Thyroid gland (tissue), 4 donors: ENCODE measurements at regions not wholly inside any gene's neighbourhood (a gene's known extent, or its start where the extent isn't known, plus 50 kb on each side); places are given as distances from the start of the nearest gene placed in this dataset.

ENCODE experiments used
- DNase-seq, 2 donors: peaks; one replicate each; pipeline ENCODE4 v3.0.0-alpha.2; 2019
- H3K27ac ChIP-seq, 3 donors: fragments of 200-600 bp; sonication (generic); 1 replicate in 2 of 3; 2 replicates in 1 of 3; pipeline ENCODE4 v1.5.1; 2016 to 2019; ENCODE audit warnings: mild to moderate bottlenecking in 1 of 3, moderate library complexity in 1 of 3
- H3K27me3 ChIP-seq: fragments of 200-600 bp; sonication (generic); one replicate; pipeline ENCODE4 v1.5.1; 2019
- H3K36me3 ChIP-seq, 2 donors: fragments of 200-600 bp; sonication (generic); one replicate each; pipeline ENCODE4 v1.5.1; 2016 to 2019
- H3K4me1 ChIP-seq, 2 donors: fragments of 200-600 bp; sonication (generic); one replicate each; pipeline ENCODE4 v1.5.1; 2017 to 2019
- H3K4me3 ChIP-seq, 3 donors: fragments of 200-600 bp; sonication (generic); replicated peaks in 1 of 3; 1 replicate in 2 of 3; 2 replicates in 1 of 3; pipeline ENCODE4 v1.5.1; 2016; ENCODE audit warnings: mild to moderate bottlenecking in 1 of 3
- H3K9me3 ChIP-seq: fragments of 200-600 bp; sonication (generic); one replicate; pipeline ENCODE4 v1.5.1; 2017
- POLR2A ChIP-seq, 2 donors: fragments of 450-650 bp; IDR thresholded peaks; one replicate each; pipeline ENCODE4 v1.6.1; 2017; ENCODE audit warnings: antibody characterized with exemption in 2 of 2, mild to moderate bottlenecking in 2 of 2, moderate library complexity in 1 of 2
- WGBS, 2 donors: methylation state at CpG; one replicate each; pipeline ENCODE4 v1.1.5; 2017; 5-methylcytosine and 5-hydroxymethylcytosine counted together
- intact Hi-C: fragments of 100-400 bp; cut with DNase I; formaldehyde crosslinking; loops from one replicate; pipeline ENCODE4 v1.15.1; 2023
- TF ChIP-seq, protein P1 (sequence below), 6 experiments: fragments of 200-600 bp in 3 of 6; fragments of 450-650 bp in 3 of 6; sonication (generic) in 3 of 6; IDR thresholded peaks; one replicate each; pipeline ENCODE4 v1.5.1; 2016 to 2019; ENCODE audit warnings: antibody characterized with exemption in 6 of 6, mild to moderate bottlenecking in 2 of 6, inconsistent platforms in 1 of 6, moderate library complexity in 1 of 6

DNA sequence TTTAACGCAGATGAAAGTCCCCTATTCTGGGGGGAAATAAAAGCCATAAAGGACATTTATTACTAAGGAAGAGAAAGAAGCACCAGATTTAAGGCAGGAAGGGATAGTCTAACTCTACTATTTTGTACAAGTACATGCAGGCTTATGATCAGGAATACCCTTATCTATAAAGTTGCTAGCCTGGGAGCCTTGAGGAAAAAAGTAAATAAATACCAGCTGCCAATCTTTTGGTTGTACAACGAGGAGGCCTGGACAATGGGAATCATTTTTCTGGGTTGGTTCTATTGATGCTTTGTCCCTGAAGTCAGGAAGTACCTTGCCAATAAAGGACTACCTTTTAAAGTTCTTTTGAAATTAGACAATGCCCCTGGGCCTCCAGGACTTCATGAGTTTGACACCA is 367.8 kb downstream of the LMO4 start:
- TF ChIP-seq POLR2A (IDR thresholded peaks at IDR 0.05): no peak
- TF ChIP-seq, protein P1, sequence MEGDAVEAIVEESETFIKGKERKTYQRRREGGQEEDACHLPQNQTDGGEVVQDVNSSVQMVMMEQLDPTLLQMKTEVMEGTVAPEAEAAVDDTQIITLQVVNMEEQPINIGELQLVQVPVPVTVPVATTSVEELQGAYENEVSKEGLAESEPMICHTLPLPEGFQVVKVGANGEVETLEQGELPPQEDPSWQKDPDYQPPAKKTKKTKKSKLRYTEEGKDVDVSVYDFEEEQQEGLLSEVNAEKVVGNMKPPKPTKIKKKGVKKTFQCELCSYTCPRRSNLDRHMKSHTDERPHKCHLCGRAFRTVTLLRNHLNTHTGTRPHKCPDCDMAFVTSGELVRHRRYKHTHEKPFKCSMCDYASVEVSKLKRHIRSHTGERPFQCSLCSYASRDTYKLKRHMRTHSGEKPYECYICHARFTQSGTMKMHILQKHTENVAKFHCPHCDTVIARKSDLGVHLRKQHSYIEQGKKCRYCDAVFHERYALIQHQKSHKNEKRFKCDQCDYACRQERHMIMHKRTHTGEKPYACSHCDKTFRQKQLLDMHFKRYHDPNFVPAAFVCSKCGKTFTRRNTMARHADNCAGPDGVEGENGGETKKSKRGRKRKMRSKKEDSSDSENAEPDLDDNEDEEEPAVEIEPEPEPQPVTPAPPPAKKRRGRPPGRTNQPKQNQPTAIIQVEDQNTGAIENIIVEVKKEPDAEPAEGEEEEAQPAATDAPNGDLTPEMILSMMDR (IDR thresholded peaks at IDR 0.05): no peak
- Histone ChIP-seq H3K27ac (no peak overlapping the region), H3K4me1 (no peaks in the 10 kb centered on the region), H3K27me3 (no peaks in the 10 kb centered on the region), H3K4me3 (no peak overlapping the region), H3K9me3 (no peaks in the 10 kb centered on the region), H3K36me3 (no peaks in the 10 kb centered on the region)
- no peak for DNase-seq
- WGBS, 2 donors: 72 to 85% methylated on average over 2 of the region's 2 CpGs
- intact Hi-C loops: no loop called here

DNA sequence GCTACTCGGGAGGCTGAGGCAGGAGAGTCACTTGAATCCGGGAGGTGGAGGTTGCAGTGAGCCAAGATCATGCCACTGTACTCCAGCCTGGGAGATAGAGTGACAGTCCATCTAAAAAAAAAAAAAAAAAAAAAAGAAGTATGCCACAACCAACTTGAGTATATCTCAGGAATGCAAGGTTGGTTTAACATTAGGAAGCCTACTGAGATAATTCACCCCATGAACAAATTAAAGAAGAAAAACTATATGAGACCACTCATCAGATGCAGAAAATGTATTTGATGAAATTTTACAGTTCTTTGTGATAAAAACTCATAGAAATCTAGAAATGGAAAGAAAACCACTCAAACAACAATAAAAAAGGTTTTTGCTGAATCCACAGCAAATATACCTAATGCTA is 373.8 kb downstream of the LMO4 start:
- TF ChIP-seq, protein P1 (IDR thresholded peaks at IDR 0.05): no peak
- no peak for TF ChIP-seq POLR2A (IDR thresholded peaks at IDR 0.05)
- WGBS, 2 donors: 93 to 96% methylated on average over 2 of the region's 2 CpGs
- no peak for DNase-seq
- Histone ChIP-seq H3K4me1 (peaks cover 0 to 3% of the 10 kb centered on the region in 2 donors), H3K4me3 (no peak overlapping the region), H3K27ac (no peak overlapping the region), H3K9me3 (no peaks in the 10 kb centered on the region), H3K27me3 (no peaks in the 10 kb centered on the region), H3K36me3 (no peaks in the 10 kb centered on the region)
- intact Hi-C loops: no loop called here

DNA sequence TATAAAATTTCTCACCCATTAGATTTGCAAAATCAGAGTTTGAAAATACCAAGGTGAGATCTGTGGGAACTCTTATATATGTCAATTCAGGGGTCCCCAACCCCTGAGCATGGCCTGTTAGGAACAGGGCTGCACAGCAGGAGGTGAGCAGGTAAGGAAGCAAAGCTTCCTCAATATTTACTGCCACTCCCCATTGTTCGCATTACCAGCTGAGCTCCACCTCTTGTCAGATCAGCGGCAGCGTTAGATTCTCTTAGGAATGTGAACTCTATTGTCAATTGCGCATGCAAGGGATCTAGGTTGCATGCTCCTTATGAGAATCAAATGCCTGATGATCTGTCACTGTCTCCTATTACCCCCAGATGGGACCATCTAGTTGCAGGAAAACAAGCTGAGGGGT is 376.6 kb downstream of the LMO4 start:
- intact Hi-C loops: no loop called here
- no peaks in the 10 kb centered on the region for H3K9me3 ChIP-seq
- H3K36me3 ChIP-seq: no peaks in the 10 kb centered on the region
- H3K27me3 ChIP-seq: no peaks in the 10 kb centered on the region
- no peak overlapping the region for H3K4me3 ChIP-seq
- TF ChIP-seq, protein P1 (IDR thresholded peaks at IDR 0.05): no peak
- TF ChIP-seq POLR2A (IDR thresholded peaks at IDR 0.05): no peak
- WGBS, 2 donors: 96 to 98% methylated on average over 4 of the region's 4 CpGs
- peaks cover 0 to 3% of the 10 kb centered on the region in 2 donors for H3K4me1 ChIP-seq
- no peak for DNase-seq
- no peak overlapping the region for H3K27ac ChIP-seq

DNA sequence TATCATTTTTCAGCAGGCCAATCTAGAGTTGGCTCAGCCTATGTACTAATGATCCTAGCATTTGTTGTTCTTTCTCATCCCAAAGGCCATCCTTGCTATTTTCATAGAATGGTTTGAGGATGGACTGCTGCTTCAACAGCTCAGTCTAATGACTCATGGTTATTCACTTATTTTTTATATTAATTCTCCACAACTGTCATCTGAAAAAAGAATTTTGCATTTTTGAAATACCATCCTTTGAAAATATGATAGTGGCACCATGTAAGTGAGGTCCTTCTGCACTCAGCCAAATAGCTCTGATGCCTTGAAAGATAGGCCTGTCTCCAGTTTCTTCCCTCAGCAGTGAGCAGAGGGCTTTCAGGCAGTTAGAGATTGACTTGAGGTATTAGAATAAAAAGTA is 377.5 kb downstream of the LMO4 start:
- H3K27me3 ChIP-seq: no peaks in the 10 kb centered on the region
- no peaks in the 10 kb centered on the region for H3K9me3 ChIP-seq
- peaks cover 0 to 3% of the 10 kb centered on the region in 2 donors for H3K4me1 ChIP-seq
- H3K36me3 ChIP-seq: no peaks in the 10 kb centered on the region
- DNase-seq: no peak
- no peak overlapping the region for H3K4me3 ChIP-seq
- TF ChIP-seq, protein P1 (IDR thresholded peaks at IDR 0.05): no peak
- no peak for TF ChIP-seq POLR2A (IDR thresholded peaks at IDR 0.05)
- intact Hi-C loops: no loop called here
- no peak overlapping the region for H3K27ac ChIP-seq

DNA sequence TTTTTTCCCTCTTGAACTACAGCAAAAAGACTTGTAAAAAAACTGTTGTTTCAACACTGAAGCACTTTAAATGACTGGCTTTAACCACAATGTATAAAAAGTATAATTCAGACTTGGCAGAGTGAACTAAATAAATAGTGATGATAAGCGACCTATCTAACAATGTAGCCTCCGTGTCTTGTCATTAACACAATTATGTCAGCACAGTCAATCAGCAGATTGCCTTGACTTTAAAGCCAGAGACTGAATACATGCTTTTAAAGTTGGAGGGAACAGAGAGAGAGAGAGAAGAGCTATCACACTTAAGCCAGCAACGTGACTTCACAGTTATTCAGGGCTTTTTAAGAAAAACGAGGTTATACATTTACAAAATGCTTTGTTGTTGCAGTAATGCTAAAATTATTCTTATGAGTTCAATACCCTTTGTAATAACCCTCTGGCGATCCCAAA is 378.1 kb downstream of the LMO4 start:
- TF ChIP-seq POLR2A (IDR thresholded peaks at IDR 0.05): no peak
- TF ChIP-seq, protein P1 (IDR thresholded peaks at IDR 0.05): no peak
- no peak for DNase-seq
- Histone ChIP-seq H3K9me3 (no peaks in the 10 kb centered on the region), H3K4me1 (peaks cover 0 to 3% of the 10 kb centered on the region in 2 donors), H3K4me3 (no peak overlapping the region), H3K27me3 (no peaks in the 10 kb centered on the region), H3K36me3 (no peaks in the 10 kb centered on the region), H3K27ac (no peak overlapping the region)
- intact Hi-C loops: no loop called here
- WGBS, 2 donors: 39 to 43% methylated on average over 5 of the region's 5 CpGs
